DOHH2 (cell line): ENCODE measurements at regions not wholly inside any gene's neighbourhood (a gene's known extent, or its start where the extent isn't known, plus 50 kb on each side); places are given as distances from the start of the nearest gene placed in this dataset.

Source experiments
- H3F3A ChIP-seq: fragments of 200-600 bp; sonication (generic), shearing (Covaris generic); 2 replicates; pipeline ENCODE4 v1.6.0; 2016; ENCODE audit warnings: antibody characterized with exemption, mild to moderate bottlenecking; ENCODE audit not compliant: control insufficient read depth, insufficient read depth
- H3K27ac ChIP-seq: fragments of 200-600 bp; sonication (generic); 2 replicates; pipeline ENCODE4 v1.5.1; 2014; ENCODE audit warnings: low read depth, mild to moderate bottlenecking, low read length, moderate library complexity
- H3K27me3 ChIP-seq: fragments of 200-600 bp; sonication (generic); 2 replicates; pipeline ENCODE4 v1.6.1; 2014; ENCODE audit warnings: mild to moderate bottlenecking, low read length, mixed read lengths; ENCODE audit not compliant: control insufficient read depth
- H3K36me3 ChIP-seq: fragments of 200-600 bp; sonication (generic); 2 replicates; pipeline ENCODE4 v1.6.1; 2014; ENCODE audit warnings: mild to moderate bottlenecking, low read length, moderate library complexity, mixed read lengths; ENCODE audit not compliant: control insufficient read depth
- H3K4me1 ChIP-seq: fragments of 200-600 bp; sonication (generic); 2 replicates; pipeline ENCODE4 v1.6.1; 2014; ENCODE audit warnings: mild to moderate bottlenecking, low read length, mixed read lengths; ENCODE audit not compliant: control insufficient read depth
- H3K4me2 ChIP-seq: fragments of 200-600 bp; sonication (generic); 2 replicates; pipeline ENCODE4 v1.6.0; 2014; ENCODE audit warnings: mild to moderate bottlenecking, low read length, moderate library complexity
- H3K4me3 ChIP-seq: fragments of 200-600 bp; sonication (generic); 2 replicates; pipeline ENCODE4 v1.5.1; 2014; ENCODE audit warnings: mild to moderate bottlenecking, low read length, mixed read lengths
- H3K79me2 ChIP-seq: fragments of 200-600 bp; sonication (generic); 2 replicates; pipeline ENCODE4 v1.6.1; 2014; ENCODE audit warnings: mild to moderate bottlenecking, low read length, mixed read lengths; ENCODE audit not compliant: control insufficient read depth
- H3K9me2 ChIP-seq: fragments of 200-600 bp; sonication (generic); replicated peaks from 2 replicates; pipeline ENCODE4 v1.6.1; 2014; ENCODE audit warnings: mild to moderate bottlenecking, low read length, mixed read lengths; ENCODE audit not compliant: control insufficient read depth
- H3K9me3 ChIP-seq: fragments of 200-600 bp; sonication (generic); 2 replicates; pipeline ENCODE4 v1.6.1; 2014; ENCODE audit warnings: antibody characterized with exemption, low read length, mixed read lengths; ENCODE audit not compliant: control insufficient read depth, insufficient read depth
- H4K20me1 ChIP-seq: fragments of 200-600 bp; sonication (generic); 2 replicates; pipeline ENCODE4 v1.6.0; 2014; ENCODE audit warnings: low read depth, mild to moderate bottlenecking, antibody characterized with exemption, low read length, moderate library complexity; ENCODE audit not compliant: control insufficient read depth, insufficient read depth
- EZH2phosphoT487 ChIP-seq: fragments of 200-600 bp; sonication (generic); IDR thresholded peaks from 2 replicates; pipeline ENCODE4 v1.6.1; 2017; ENCODE audit warnings: borderline replicate concordance, mild to moderate bottlenecking, antibody characterized with exemption, low read length, moderate library complexity, mixed read lengths
- TF ChIP-seq, protein P1 (sequence below): fragments of 200-600 bp; sonication (generic); IDR thresholded peaks from one replicate; pipeline ENCODE4 v1.5.1; 2014; ENCODE audit warnings: antibody characterized with exemption, mild to moderate bottlenecking, low read depth, low read length; ENCODE audit not compliant: poor library complexity, severe bottlenecking

DNA sequence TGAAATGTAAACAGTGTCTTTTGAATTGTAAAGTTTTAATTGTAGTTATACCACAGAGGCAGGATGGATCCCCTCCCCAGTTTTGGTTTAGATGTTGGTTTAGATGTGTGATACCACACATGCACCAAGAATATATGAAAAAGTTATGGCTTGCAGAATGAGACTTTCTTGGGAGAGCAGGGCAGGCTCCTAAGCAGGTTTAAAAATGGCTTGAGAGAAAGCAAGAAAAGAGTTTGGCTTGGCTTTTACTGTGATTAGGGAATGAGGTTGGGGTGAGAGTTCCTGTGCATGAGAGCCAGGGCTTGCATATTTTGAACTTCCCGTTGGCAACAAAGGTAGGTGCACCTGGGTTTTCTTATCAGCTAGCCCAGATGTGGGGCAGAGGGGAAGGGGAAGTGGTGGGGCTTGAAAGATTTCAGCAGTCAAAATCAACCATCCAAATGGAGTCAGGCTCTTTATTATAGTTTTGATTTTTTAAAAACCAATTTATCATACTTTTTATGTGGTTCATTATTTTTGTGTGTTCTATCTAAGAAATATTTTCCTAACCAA is 246.9 kb downstream of the MTX2 start:
- peaks cover 3% of the 10 kb centered on the region for H3K27me3 ChIP-seq
- no peak overlapping the region for H3K27ac ChIP-seq
- TF ChIP-seq, protein P1, sequence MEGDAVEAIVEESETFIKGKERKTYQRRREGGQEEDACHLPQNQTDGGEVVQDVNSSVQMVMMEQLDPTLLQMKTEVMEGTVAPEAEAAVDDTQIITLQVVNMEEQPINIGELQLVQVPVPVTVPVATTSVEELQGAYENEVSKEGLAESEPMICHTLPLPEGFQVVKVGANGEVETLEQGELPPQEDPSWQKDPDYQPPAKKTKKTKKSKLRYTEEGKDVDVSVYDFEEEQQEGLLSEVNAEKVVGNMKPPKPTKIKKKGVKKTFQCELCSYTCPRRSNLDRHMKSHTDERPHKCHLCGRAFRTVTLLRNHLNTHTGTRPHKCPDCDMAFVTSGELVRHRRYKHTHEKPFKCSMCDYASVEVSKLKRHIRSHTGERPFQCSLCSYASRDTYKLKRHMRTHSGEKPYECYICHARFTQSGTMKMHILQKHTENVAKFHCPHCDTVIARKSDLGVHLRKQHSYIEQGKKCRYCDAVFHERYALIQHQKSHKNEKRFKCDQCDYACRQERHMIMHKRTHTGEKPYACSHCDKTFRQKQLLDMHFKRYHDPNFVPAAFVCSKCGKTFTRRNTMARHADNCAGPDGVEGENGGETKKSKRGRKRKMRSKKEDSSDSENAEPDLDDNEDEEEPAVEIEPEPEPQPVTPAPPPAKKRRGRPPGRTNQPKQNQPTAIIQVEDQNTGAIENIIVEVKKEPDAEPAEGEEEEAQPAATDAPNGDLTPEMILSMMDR, result no peak
- no peak for TF ChIP-seq EZH2phosphoT487

GRCh38 chr2:176518823-176519222 is 249.6 kb downstream of the MTX2 start:
- Histone ChIP-seq H3K4me1 (no peaks in the 10 kb centered on the region), H3K27me3 (peaks cover 3% of the 10 kb centered on the region; the same call in 1 of the 2 replicates), H3K79me2 (no peaks in the 10 kb centered on the region), H3F3A (no peaks in the 10 kb centered on the region), H3K9me3 (no peaks in the 10 kb centered on the region), H3K36me3 (no peaks in the 10 kb centered on the region), H4K20me1 (no peaks in the 10 kb centered on the region), H3K27ac (no peak overlapping the region), H3K9me2 (no peaks in the 10 kb centered on the region), H3K4me2 (no peak overlapping the region), H3K4me3 (no peak overlapping the region)
- TF ChIP-seq, protein P1, result no peak
- TF ChIP-seq EZH2phosphoT487, result no peak

More for the DNA sequence above, 246.9 kb downstream of the MTX2 start:
- H3K4me2 ChIP-seq, result no peak overlapping the region
- no peaks in the 10 kb centered on the region for H3K36me3 ChIP-seq
- H3K4me3 ChIP-seq, result no peak overlapping the region
- H3K9me2 ChIP-seq, result no peaks in the 10 kb centered on the region
- H3K9me3 ChIP-seq, result no peaks in the 10 kb centered on the region
- H3K4me1 ChIP-seq, result no peaks in the 10 kb centered on the region
- H3K79me2 ChIP-seq, result no peaks in the 10 kb centered on the region
- no peaks in the 10 kb centered on the region for H4K20me1 ChIP-seq
- H3F3A ChIP-seq, result no peaks in the 10 kb centered on the region

DNA sequence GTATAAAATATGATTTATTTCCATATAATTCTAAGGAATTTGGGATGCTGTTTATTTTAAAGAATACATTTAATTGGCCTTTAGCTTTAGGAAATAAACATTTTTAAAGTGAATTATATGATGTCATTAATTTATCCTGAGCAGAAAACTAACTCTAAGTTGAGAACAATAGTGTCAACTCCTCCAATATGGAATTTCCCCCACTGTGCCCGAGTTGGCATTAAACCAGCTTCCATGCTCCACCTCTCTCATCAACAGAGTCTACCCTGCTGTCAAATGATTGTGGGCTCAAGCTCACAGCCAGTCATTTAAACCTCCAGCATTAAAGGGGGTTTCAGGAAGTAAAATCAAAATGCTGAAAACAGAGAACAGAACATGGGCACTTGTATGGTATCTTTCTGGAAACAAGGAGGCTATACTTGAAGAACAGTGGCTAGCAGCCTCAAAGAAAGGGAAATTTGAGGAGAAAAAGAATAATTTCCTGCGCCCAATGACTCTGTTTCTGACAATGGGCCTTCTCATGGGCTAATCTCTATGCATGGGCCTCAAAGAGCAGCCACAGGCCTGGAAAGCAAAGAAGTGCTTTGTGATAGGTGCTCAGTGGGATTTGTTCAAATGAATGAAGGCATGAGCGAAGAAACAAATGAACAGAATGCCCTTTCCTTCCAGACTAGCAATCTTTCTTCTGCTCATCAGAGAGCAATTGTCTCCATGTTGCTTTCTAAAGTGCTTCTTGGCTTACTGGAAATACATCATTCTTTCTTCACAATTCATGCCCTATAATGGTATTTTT is 252.8 kb downstream of the MTX2 start:
- H3K27me3 ChIP-seq, result no peaks in the 10 kb centered on the region
- no peaks in the 10 kb centered on the region for H3K36me3 ChIP-seq
- no peaks in the 10 kb centered on the region for H3K79me2 ChIP-seq
- H3K9me2 ChIP-seq, result no peaks in the 10 kb centered on the region
- H3K4me1 ChIP-seq, result no peaks in the 10 kb centered on the region
- no peak overlapping the region for H3K27ac ChIP-seq
- no peak overlapping the region for H3K4me2 ChIP-seq
- no peaks in the 10 kb centered on the region for H4K20me1 ChIP-seq
- H3K9me3 ChIP-seq, result no peaks in the 10 kb centered on the region
- H3K4me3 ChIP-seq, result no peak overlapping the region
- TF ChIP-seq, protein P1, result no peak
- no peak for TF ChIP-seq EZH2phosphoT487
- H3F3A ChIP-seq, result no peaks in the 10 kb centered on the region
